GM18520 (cell line): ENCODE measurements at regions not wholly inside any gene's neighbourhood (a gene's known extent, or its start where the extent isn't known, plus 50 kb on each side); places are given as distances from the start of the nearest gene placed in this dataset.

Experiments
- ATAC-seq: cut with Tn5 transposase; IDR thresholded peaks from one replicate; pipeline ENCODE4 v1.9.1; 2021; ENCODE audit not compliant: unreplicated experiment

- ATAC-seq, result no peak
Observed at GRCh38 chr13:90171649-90172048, 1175.8 kb upstream of the MIR17HG start.

- no peak for ATAC-seq
Observed at GRCh38 chr13:90177512-90177911, 1170.0 kb upstream of the MIR17HG start.

- ATAC-seq, result no peak
Observed at GRCh38 chr13:90184355-90184754, 1163.1 kb upstream of the MIR17HG start.

GRCh38 chr13:90185734-90186133 is 1161.8 kb upstream of the MIR17HG start:
- no peak for ATAC-seq

- ATAC-seq, result no peak
Observed at GRCh38 chr13:90187478-90188350, 1159.8 kb upstream of the MIR17HG start.

- no peak for ATAC-seq
Observed at GRCh38 chr13:90188351-90188636, 1159.2 kb upstream of the MIR17HG start.

GRCh38 chr13:90197722-90198121 is 1149.8 kb upstream of the MIR17HG start:
- ATAC-seq, result no peak

- ATAC-seq, result no peak
Observed at GRCh38 chr13:90201202-90201601, 1146.3 kb upstream of the MIR17HG start.

- no peak for ATAC-seq
Observed at GRCh38 chr13:90201676-90202460, 1145.6 kb upstream of the MIR17HG start.

GRCh38 chr13:90205081-90205480 is 1142.4 kb upstream of the MIR17HG start:
- no peak for ATAC-seq

GRCh38 chr13:90205911-90206310 is 1141.6 kb upstream of the MIR17HG start:
- ATAC-seq, result no peak

GRCh38 chr13:90217275-90217674 is 1130.2 kb upstream of the MIR17HG start:
- no peak for ATAC-seq

GRCh38 chr13:90222758-90223157 is 1124.7 kb upstream of the MIR17HG start:
- no peak for ATAC-seq

GRCh38 chr13:90230311-90230710 is 1117.2 kb upstream of the MIR17HG start:
- ATAC-seq, result no peak

GRCh38 chr13:90232291-90232690 is 1115.2 kb upstream of the MIR17HG start:
- no peak for ATAC-seq

GRCh38 chr13:90233933-90234672 is 1113.4 kb upstream of the MIR17HG start:
- ATAC-seq, result no peak

- no peak for ATAC-seq
Observed at GRCh38 chr13:90237852-90238251, 1109.6 kb upstream of the MIR17HG start.

- no peak for ATAC-seq
Observed at GRCh38 chr13:90238413-90238812, 1109.1 kb upstream of the MIR17HG start.

GRCh38 chr13:90239130-90239529 is 1108.4 kb upstream of the MIR17HG start:
- ATAC-seq, result no peak

- no peak for ATAC-seq
Observed at GRCh38 chr13:90246005-90246404, 1101.5 kb upstream of the MIR17HG start.

GRCh38 chr13:90246687-90247345 is 1100.7 kb upstream of the MIR17HG start:
- ATAC-seq, result no peak
